GM13976 (cell line): ENCODE measurements at regions not wholly inside any gene's neighbourhood (a gene's known extent, or its start where the extent isn't known, plus 50 kb on each side); places are given as distances from the start of the nearest gene placed in this dataset.
"Not testable (repeated sequence)": the region's sequence is repeated elsewhere in the genome, so short reads cannot be mapped to it uniquely, and the experiment has no call there.

Experiments
- DNase-seq: peaks from one replicate; pipeline ENCODE4 v3.0.0; 2012; ENCODE audit warnings: low spot score
- in situ Hi-C: fragments of 300-500 bp; cut with MboI; formaldehyde crosslinking; loops from one replicate; pipeline ENCODE4 v1.12.0; 2022; ENCODE audit warnings: low sequenced_read_pairs, mixed read lengths, inconsistent platforms; ENCODE audit not compliant: unreplicated experiment
- TF ChIP-seq, protein P1 (sequence below): IDR thresholded peaks from 2 replicates; pipeline ENCODE4 v1.5.1; 2012; ENCODE audit warnings: borderline replicate concordance, mild to moderate bottlenecking; ENCODE audit not compliant: insufficient read depth; ENCODE audit errors: extremely low read depth, missing control alignments, control extremely low read depth

DNA sequence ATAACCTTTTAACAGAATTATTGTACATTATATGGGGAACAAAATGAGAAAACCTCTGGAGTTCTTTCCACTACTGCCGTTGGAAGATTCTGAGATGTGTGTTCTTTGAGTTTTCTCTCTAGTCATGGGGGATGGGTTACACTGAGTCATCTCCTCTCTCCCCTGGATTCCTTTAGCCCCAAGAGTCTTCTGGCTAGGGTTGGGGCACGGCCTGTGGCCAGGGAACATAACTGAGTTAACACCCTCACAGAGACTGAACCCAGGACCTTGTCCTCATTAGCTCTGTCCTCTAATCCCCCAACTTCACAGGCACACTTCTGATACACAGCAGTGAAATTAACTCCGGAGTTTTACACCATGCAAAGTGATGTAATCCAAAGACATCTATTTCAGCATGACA lies 142.3 kb upstream of the F9 start:
- in situ Hi-C loops = no loop called here
- DNase-seq = no peak
- TF ChIP-seq, protein P1, sequence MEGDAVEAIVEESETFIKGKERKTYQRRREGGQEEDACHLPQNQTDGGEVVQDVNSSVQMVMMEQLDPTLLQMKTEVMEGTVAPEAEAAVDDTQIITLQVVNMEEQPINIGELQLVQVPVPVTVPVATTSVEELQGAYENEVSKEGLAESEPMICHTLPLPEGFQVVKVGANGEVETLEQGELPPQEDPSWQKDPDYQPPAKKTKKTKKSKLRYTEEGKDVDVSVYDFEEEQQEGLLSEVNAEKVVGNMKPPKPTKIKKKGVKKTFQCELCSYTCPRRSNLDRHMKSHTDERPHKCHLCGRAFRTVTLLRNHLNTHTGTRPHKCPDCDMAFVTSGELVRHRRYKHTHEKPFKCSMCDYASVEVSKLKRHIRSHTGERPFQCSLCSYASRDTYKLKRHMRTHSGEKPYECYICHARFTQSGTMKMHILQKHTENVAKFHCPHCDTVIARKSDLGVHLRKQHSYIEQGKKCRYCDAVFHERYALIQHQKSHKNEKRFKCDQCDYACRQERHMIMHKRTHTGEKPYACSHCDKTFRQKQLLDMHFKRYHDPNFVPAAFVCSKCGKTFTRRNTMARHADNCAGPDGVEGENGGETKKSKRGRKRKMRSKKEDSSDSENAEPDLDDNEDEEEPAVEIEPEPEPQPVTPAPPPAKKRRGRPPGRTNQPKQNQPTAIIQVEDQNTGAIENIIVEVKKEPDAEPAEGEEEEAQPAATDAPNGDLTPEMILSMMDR = no peak

DNA sequence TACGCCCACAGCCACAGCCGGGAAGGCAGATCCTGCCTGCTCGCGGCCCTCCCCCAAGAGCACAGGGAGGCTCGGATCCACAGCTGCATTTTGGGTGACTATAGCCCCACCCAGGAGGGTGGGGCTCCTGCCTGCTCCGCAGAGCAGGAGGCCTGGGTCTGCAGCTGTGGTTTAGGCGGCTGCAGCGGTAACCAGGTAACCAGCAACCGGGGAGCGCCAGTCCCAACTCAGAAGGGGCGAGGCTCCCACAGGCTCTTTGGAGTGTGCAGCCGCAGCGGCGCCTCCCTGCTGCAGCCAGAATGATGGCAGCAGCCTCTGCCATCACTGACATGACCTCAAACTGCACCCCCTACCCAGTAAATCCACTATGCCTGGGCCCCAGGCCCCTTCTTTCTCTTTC lies 148.0 kb upstream of the F9 start:
- DNase-seq = no peak
- TF ChIP-seq, protein P1 = no peak
- in situ Hi-C loops = no loop called here

DNA sequence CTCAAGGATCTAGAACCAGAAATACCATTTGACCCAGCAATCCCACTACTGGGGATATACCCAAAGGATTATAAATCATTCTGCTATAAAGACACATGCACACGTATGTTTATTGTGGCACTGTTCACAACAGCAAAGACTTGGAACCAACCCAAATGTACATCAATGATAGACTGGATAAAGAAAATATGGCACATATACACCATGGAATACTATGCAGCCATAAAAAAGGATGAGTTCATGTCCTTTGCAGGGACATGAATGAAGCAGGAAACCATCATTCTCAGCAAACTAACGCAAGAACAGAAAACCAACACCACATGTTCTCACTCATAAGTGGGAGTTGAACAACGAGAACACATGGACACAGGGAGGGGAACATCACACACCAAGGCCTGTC lies 154.0 kb upstream of the F9 start:
- in situ Hi-C loops, DNase-seq: not testable (repeated sequence)

DNA sequence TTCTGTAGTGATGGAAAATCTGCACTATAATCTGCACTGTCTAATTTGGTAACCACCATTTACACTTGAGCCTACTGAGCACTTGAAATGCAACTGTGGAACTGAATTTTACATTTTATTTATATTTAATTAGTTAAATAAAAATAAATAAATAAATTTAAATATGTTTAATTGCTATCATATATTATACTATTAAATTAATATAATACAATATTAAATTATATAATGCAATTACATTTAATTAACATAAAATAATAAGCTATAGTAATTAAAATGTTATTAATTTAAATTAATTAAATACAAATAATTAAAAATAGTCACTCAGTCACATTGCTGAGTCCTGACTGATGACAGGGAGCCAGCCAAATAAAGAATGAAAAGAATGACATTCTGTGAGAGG lies 170.2 kb upstream of the F9 start:
- TF ChIP-seq, protein P1 = no peak
- in situ Hi-C loops = no loop called here
- no peak for DNase-seq

DNA sequence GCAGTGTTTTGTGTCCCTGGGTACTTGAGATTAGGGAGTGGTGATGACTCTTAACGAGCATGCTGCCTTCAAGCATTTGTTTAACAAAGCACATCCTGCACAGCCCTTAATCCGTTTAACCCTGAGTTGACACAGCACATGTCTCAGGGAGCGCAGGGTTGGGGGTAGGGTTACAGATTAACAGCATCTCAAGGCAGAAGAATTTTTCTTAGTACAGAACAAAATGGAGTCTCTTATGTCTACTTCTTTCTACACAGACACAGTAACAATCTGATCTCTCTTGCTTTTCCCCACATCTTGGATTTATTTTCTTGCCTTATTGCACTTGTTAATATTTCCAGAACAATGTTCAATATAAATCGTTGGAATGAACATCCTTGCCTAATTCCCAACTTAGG lies 187.9 kb upstream of the F9 start:
- DNase-seq, in situ Hi-C loops: not testable (repeated sequence)

DNA sequence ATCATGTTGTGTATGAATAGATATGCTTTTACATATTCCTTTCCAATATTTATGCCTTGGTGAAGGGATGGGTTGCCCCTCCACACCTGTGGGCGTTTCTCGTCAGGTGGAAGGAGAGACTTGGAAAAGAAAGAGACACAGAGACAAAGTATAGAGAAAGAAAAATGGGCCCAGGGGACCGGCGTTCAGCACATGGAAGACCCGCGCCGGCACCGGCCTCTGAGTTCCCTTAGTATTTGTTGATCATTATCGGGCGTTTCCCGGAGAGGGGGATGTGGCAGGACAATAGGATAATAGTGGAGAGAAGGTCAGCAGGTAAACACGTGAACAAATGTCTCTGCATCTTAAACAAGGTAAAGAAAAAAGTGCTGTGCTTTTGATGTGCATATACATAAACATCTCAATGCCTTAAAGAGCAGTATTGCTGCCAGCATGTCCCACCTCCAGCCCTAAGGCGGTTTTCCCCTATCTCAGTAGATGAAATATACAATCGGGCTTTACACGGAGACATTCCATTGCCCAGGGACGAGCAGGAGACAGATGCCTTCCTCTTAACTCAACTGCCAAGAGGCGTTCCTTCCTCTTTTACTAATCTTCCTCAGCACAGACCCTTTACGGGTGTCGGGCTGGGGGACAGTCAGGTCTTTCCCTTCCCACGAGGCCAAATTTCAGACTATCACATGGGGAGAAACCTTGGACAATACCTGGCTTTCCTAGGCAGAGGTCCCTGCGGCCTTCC lies 188.5 kb upstream of the F9 start:
- in situ Hi-C loops, DNase-seq: not testable (repeated sequence)

DNA sequence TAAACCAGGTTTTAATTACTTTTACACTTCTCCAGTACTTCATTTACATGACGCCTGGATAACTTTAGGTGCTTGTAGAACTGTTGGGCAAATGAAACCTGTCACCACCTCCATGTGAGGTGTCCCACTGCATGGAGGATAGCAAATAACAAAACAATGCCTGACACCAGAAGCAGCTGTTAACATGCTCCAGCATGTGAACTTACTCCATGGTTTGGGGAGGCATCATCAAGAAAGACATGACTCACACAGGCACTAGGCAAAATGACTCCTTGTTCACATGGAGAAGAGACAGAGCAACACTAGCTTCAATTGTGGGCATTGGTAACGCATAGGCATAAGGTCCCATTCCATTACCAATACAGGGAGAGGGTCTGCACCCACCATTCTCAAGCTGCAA lies 198.1 kb upstream of the F9 start:
- TF ChIP-seq, protein P1 = no peak
- DNase-seq = no peak
- in situ Hi-C loops = no loop called here

DNA sequence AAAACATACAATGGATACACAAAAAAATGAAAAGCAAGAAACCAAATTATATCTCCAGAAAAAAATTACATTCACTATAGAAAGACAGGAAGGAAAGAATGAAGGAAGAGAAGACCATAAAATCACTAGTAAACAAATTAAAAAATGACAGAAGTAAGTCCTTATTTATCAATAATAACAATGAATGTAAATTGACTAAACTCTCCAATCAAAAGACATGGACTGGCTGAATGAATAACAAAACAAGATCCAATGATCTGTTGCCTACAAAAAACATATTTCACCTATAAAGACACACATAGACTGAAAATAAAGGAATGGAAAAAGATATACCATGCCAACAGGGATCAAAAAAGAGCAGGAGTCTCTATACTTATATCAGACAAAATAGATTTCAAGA lies 203.2 kb upstream of the F9 start:
- in situ Hi-C loops = no loop called here
- no peak for DNase-seq
- TF ChIP-seq, protein P1 = no peak
